Hindlimb muscle (tissue), 1 donor: ENCODE measurements at regions not wholly inside any gene's neighbourhood (a gene's known extent, or its start where the extent isn't known, plus 50 kb on each side); places are given as distances from the start of the nearest gene placed in this dataset.

Source experiments
- DNase-seq: peaks from one replicate; pipeline ENCODE4 v3.0.0-alpha.2; 2013

GRCh38 chr4:164423819-164424218 lies 330.1 kb upstream of the SMIM31 start:
- no peak for DNase-seq

GRCh38 chr4:164424846-164425245 lies 329.1 kb upstream of the SMIM31 start:
- DNase-seq: no peak

DNA sequence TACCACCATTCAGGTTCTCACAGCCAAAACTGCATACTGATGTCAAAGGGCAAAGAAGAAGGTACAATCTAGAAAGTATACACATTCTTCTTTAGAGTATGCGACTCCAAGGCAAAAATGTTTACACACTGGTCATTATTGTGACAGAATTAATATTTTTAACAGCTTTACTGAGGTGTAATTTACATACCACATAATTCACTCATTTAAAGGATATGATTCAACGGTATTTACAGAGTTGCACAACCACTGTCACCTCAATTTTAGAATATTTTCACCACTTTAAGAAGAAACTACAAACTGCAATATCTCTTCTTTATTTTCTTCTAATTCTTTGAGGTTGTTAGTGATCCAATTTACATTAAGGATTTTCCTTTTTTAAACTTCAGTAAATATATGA lies 325.4 kb upstream of the SMIM31 start:
- DNase-seq: no peak

DNA sequence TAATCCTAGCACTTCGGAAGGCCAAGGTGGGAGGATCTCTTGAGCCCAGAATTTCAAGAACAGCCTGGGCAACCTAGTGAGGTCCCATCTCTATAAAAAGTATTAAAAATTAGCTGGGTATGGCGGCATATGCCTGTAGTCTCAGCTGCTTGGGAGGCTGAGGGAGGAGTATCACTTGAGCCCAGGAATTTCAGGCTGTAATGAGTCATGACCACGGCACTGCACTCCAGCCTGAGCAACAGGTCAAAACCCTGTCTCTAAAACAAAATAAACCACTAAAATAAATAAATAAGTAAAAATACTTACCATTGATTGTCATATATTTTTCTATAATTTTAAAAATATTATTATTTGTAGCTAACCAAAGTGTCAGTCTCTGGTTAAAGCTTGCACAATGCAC lies 315.6 kb upstream of the SMIM31 start:
- DNase-seq: no peak

- DNase-seq: no peak
Measured at GRCh38 chr4:164439037-164439436, 314.9 kb upstream of the SMIM31 start.

GRCh38 chr4:164440199-164440598 lies 313.7 kb upstream of the SMIM31 start:
- peak; percentile 5 for DNase-seq

GRCh38 chr4:164441109-164441508 lies 312.8 kb upstream of the SMIM31 start:
- DNase-seq: no peak

DNA sequence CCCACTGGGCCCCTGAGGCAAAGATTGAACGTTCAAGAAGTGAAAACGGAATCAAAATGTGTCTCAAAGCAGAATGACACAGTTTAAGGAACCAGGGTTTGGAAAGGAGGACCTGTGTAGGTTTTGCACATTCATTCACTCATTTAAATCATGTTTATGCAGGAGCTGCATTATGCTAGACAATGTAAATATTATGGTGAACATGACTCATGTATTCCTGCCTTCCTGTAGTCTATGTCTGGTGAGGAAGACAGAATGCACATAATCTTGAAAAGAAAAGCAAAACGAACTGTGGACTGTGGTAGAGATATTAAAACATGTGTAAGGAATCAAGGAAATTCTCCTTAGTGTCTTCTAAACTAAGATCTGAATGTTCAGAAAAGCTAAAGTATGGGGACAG lies 311.8 kb upstream of the SMIM31 start:
- DNase-seq: no peak

DNA sequence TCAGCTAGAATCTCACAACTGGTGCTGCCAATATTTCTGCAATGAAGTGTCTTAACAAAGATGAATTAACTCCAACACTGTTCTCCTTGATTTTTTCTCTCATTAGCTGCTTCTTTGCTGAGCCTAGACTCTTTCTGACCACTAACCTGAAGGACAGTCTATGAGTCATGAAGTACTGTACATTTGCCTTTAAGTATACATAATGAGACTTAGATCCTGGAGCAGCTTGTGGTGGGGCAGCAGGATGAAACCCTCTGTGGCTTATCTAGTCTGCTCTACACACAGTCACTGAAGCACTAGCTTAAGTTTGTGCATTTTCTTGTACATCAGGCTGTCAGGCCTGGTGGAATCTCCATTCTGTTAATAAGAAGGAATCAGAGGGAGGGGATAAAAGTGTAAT lies 307.4 kb upstream of the SMIM31 start:
- DNase-seq: no peak

GRCh38 chr4:164461901-164462300 lies 292.0 kb upstream of the SMIM31 start:
- no peak for DNase-seq

- DNase-seq: no peak
Measured at GRCh38 chr4:164462471-164462870, 291.5 kb upstream of the SMIM31 start.

- DNase-seq: no peak
Measured at GRCh38 chr4:164464313-164464712, 289.6 kb upstream of the SMIM31 start.

- DNase-seq: no peak
Measured at GRCh38 chr4:164467493-164467892, 286.4 kb upstream of the SMIM31 start.

GRCh38 chr4:164481306-164482091 lies 272.4 kb upstream of the SMIM31 start:
- no peak for DNase-seq

DNA sequence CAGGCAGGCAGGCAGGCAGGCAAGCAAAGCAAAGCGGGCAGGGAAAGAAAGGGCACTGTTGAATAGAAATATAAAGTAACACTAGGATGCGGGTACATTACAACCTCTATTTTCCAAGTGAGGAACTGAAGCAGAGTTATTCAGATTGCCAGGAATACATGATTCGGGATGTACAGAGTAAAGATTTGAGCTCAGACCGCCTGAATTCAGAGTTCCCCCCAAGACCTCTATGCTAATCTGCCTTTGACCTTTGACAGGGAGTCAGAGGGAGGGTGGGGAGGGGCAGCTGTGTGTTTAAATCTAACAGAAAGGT lies 271.9 kb upstream of the SMIM31 start:
- DNase-seq: no peak

DNA sequence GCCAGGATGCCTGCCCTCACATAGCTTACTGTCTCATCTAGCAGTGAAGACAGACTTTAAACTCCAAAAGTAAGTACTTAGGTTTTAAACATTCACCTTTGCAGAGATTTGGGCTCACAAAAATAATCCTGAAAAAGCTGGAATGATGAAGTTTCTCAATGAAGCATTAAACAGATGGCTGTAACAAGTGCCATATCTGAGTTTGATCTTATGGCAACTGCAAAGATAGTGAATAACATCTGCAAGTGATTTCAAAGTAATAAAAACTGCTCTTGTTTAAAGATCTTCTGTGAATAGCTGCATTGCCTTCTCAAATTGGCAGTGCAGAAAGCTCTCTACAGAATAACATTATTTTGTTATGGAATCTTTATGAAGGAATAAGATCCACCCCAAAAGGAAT lies 271.2 kb upstream of the SMIM31 start:
- peak; percentile 6 for DNase-seq

- DNase-seq: peak; percentile 23
Measured at GRCh38 chr4:164483711-164484110, 270.2 kb upstream of the SMIM31 start.

DNA sequence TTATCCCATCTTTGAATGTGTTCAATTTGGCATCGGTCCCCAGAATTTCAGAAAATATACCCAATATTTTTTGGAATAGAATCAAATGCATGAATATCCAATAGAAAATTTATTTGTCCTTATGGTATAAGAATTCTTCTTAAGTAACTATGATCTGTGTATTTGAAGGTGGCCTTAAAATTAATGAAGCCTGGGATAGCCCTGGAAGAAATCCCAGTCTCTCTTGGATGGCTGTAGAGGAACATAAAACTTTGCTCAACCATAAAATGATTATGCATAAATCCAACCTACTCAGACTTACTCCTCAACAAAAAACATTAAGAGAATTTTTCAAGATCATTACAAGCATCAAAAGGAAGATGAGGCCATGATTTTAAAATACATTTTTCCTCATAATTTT lies 269.4 kb upstream of the SMIM31 start:
- peak; percentile 81 for DNase-seq

DNA sequence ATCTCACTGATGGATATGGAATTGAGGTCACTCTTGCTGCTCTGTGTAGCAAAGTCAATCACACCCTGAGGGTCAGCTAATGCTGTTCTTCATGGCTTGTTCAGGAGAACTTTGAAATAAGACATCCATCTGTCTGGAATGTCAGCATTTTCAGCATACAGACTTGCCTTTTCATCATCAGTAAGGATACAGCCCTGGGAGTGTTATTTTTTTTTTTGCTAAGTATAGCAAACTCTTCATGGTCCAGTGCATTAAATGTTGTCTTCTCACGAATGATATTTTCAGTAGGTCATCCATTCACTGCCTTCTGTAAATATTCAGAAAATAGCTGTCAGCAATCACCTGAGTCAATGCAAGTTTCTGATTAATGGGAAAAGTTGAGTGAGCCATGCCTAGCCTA lies 268.8 kb upstream of the SMIM31 start:
- DNase-seq: peak; percentile 4

DNA sequence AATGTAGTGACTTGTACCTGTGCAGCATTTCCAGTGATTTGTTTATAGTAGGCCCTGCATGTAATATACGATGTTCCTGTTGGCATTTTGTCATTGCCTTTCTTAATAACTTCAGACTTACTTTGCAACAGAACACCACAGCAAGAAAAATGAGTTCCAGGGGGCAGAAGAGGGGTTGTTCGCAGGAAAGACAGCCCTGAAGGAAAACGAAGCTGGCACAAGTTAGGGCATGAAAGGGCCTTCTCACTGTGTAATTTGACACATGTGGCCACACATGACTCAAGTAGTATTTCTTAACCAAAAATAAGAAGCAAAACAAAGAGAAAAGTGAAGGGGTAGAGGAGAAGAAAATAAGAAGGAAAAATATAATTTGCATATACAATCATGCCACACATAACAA lies 265.8 kb upstream of the SMIM31 start:
- DNase-seq: no peak

DNA sequence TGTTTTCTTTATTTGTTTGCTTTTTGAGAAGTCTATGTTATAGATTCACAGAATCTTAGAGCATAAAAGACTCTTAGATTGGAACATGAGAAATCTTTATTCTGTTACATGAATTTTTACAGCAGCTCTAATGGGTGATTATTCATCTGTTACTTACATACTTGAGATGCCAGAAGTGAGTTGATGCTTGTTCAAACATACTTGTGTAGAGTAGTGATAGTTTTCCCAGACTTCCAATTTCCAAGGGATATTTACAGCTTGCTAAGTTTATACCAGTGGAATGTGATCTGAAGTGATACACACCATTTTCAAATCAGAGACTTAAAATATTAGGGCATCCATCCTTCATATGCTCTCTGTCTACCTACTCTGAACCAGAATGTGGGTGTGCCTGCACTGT lies 252.9 kb upstream of the SMIM31 start:
- DNase-seq: no peak

DNA sequence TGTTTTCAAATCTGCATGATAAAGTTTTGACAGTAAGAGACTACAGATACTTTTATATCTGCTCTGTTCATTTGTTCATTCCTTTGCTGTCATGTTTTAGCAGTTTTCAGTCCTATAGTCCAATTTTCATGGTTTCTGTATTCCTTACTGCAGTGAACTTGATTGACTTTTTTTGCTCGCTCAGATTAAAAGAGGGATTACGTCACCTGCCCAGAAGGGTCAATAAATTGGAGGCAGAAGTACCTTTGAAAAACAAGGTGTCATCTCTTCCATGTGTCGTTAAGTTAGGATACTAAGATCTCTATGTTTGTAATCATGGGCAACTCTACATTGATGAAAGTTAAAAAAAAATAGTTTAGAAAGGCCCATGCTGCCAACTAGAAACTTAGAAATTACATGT lies 250.1 kb upstream of the SMIM31 start:
- DNase-seq: no peak

DNA sequence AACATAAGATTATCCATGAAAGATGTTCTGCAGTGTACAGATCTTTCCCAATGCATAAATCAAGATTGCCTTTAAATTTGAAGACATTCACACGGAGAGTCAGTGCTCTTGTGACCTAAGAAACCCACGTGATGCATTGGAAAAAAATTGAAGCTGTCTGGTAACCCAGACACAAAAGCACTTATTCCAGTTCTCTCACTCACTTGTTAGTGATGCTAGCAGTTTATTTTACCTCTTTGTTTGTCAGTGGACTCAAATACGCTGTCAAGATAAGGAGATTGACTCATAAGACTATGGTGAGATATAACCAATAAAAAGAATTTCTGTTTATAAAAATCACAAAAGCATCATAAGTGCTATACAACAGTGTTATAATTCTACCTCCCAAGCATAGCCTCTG lies 245.8 kb upstream of the SMIM31 start:
- DNase-seq: no peak

- DNase-seq: no peak
Measured at GRCh38 chr4:164508771-164509170, 245.2 kb upstream of the SMIM31 start.

DNA sequence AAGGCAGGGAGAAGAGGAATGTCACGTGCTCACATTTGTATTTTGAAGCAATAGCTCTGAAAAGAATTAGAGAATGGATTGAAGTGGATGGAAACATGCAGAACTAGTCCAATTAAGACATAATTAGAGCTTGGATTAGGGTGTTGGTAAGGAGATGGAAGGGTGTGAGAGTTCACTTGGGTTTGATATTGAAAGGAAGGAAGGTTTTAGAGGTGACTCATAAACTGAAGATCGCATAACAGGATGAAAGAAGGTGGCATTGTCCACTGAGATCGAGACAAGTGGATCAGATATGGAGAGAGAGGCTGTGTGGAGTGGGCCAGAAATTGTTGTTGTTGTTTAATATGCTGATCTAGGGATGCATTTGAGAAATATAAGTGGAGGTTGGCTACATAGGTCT lies 244.0 kb upstream of the SMIM31 start:
- no peak for DNase-seq
